Left hindlimb (tissue), 1 donor: ENCODE measurements at regions not wholly inside any gene's neighbourhood (a gene's known extent, or its start where the extent isn't known, plus 50 kb on each side); places are given as distances from the start of the nearest gene placed in this dataset.
"Not testable (repeated sequence)": the region's sequence is repeated elsewhere in the genome, so short reads cannot be mapped to it uniquely, and the experiment has no call there.

Experiments used
- DNase-seq: peaks from one replicate; pipeline ENCODE4 v3.0.0-alpha.2; 2018

GRCh38 chr4:148946271-148946670 lies 504.1 kb upstream of the NR3C2 start:
- DNase-seq = no peak

DNA sequence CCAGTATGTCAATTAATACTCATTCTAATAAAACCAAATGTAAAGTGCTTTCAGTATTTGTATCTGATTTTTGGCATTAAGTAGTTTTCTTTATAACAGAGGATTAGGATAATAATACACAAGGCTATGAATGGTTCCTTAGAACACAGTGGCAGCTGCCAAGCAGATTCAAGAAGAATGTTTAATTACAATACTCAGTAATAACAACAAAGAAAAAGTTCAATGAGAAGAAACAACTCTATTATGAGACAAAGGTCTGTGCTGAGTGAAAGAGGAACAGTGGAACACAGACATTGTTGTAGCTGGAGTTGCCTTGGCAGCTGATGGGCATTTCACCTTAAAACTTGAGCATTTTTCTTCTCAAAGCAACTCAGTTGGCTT lies 502.6 kb upstream of the NR3C2 start:
- DNase-seq = no peak

DNA sequence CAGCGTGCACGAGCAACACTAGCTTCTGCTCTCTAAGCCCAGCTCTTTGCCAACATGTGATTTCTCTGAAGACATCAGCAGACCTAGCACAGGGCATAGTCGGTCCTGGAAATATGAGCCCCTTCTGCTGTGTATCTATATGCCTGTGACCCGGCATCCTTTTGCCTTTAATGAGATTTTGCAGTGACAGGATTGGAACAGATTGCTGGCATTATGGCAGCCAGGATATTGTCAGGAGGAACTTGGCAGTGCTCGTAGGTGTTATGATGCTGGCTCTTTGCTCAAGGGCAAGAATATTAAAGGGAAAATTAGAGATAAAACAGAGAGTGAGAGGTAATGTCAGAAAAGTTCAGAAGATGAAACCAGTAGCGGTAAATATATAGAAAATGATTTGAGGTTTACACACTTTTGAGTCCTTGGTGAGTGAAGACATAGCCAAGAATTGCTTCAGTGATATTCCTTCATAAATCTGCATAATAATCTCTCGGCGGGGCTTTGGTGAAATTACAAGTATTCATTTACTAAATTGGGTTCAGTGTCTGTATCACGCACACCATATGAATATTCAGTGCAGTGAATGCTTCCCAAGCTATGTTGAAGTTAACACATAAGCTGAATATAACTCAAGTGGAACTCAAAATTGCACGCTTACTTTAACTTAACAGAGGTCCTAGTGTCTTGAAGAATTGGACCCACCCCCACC lies 502.1 kb upstream of the NR3C2 start:
- DNase-seq = no peak

GRCh38 chr4:148934926-148935578 lies 492.8 kb upstream of the NR3C2 start:
- no peak for DNase-seq

GRCh38 chr4:148926276-148927260 lies 484.4 kb upstream of the NR3C2 start:
- DNase-seq = peak; percentile 32

DNA sequence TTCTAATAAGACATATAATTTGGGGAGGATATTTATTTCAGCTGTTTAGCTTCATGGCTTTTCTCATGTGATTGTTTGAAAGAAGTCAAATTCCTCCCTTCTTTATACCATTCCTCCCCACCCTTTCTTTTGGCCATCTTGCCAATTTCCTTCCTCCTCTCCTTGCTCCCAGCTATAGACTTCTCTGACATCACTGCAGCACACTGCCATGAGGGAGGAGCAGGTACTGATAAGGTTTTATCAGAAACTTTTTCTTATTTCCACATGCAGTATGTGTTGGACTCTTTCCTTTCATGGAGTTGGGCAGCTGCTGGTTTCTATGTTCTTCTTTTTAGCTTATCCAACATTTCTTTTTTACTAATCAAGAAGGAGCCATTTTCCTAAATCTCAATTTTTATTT lies 481.7 kb upstream of the NR3C2 start:
- DNase-seq = no peak

GRCh38 chr4:148922497-148922896 lies 480.3 kb upstream of the NR3C2 start:
- DNase-seq = no peak

- DNase-seq = no peak
Observed at GRCh38 chr4:148914734-148915133, 472.5 kb upstream of the NR3C2 start.

- no peak for DNase-seq
Observed at GRCh38 chr4:148914301-148914700, 472.1 kb upstream of the NR3C2 start.

DNA sequence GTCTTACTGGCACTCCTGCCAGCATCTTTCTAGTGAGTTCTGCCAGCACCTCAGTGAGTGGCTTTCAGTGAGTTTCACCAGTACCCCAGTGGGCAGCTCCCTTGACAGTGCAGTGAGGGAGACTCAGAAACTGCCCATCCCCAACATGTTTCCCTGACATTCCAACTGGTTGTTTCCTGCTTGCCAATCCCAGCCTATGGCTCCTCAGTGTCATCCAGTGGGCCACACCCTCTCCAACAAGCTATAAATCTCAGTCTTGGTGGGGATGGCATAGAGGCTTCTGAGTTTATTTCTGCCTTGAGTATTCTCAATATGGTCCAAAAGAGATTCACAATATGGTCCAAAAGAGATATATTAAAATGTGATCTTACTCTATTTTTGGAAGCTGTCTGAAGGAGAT lies 461.2 kb upstream of the NR3C2 start:
- DNase-seq = no peak

GRCh38 chr4:148901075-148901705 lies 459.0 kb upstream of the NR3C2 start:
- DNase-seq = no peak

GRCh38 chr4:148898139-148898538 lies 455.9 kb upstream of the NR3C2 start:
- DNase-seq = not testable (repeated sequence)

GRCh38 chr4:148893095-148893494 lies 450.9 kb upstream of the NR3C2 start:
- DNase-seq = no peak

DNA sequence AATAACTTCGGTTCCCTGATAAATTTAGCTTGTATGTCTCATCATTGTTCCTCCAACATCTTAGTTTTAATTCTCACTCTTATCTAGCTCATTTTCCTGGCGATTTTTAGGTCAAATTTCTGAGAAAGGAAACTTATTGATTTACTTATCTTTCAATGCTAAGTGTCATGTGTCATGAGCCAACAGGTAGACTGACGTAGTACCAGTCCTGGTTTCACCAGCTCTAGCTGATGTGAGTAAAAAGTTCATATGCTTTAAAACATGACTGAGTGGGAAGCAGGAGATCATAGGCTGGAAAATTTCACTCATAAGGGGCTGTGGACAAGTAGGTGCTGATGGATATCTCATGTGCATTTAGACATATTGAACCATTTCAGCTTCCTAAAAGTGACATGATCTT lies 441.7 kb upstream of the NR3C2 start:
- DNase-seq = no peak

DNA sequence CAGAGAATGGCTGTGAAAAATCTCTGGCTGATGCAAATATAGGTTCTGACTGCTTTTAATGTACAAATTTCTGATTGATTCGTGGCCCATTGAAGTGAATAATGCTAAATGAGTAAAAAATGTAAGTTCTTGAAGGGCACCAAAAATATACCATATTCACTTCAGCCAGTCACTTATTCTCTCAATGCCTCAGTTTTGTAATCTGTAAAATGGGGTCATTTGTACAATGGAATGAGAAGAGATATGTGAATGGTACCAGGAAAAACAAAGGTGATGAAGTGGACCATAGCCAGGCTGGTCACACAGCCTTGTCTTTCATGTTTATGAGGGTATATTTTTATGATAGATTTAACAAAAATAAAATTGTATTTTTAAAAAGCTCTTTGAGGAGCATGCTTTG lies 441.2 kb upstream of the NR3C2 start:
- no peak for DNase-seq

- DNase-seq = no peak
Observed at GRCh38 chr4:148881860-148882643, 439.8 kb upstream of the NR3C2 start.

DNA sequence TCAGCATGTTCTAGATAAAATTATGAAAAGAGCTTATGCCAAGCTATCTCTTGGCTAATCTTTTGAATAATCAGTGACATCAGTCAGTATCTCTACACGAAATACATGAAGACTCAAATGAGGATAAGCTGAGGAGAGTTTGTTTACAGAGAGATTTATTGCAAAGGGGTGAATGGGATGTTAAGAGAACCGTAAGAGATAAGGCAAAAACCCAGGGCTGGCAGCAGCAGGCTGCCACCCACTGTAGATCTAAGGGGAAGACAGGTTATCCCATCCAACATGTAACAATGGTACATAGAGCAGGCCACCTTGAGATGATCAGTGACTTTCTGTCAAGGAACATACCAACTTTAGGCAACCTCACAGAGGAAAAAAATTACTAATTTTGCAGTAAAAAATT lies 432.1 kb upstream of the NR3C2 start:
- DNase-seq = no peak

GRCh38 chr4:148868191-148868590 lies 426.0 kb upstream of the NR3C2 start:
- DNase-seq = no peak

DNA sequence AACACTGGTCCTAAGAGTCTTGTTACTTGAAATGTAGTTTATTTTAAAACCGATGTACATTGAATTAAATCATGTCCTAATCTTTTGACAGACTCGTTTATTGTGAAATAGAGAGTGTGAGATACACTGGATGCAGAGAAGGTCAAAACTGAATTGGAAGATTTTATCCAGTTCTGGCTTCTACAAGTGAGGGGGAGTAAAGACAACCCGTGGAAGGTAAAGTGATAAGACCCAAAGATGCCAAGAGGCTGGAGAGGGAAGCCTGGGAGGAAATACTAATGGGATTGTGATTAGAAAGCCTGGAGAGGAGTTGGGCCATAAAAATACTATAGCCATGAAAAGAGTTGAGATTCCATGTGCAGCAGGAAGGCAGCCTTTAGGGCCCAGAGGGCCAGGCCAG lies 424.5 kb upstream of the NR3C2 start:
- DNase-seq = no peak

- no peak for DNase-seq
Observed at GRCh38 chr4:148857973-148858534, 415.8 kb upstream of the NR3C2 start.

GRCh38 chr4:148857239-148857972 lies 415.2 kb upstream of the NR3C2 start:
- DNase-seq = peak; percentile 30
